IMR-90 (cell line): ENCODE measurements at regions not wholly inside any gene's neighbourhood (a gene's known extent, or its start where the extent isn't known, plus 50 kb on each side); places are given as distances from the start of the nearest gene placed in this dataset.

Source experiments
- CEBPB ChIP-seq: IDR thresholded peaks from 2 replicates; pipeline ENCODE4 v1.6.1; 2012; ENCODE audit warnings: low read depth, low read length, improper control_type of control experiment
- MAFK ChIP-seq: IDR thresholded peaks from 2 replicates; pipeline ENCODE4 v1.6.1; 2012; ENCODE audit warnings: low read depth, low read length, improper control_type of control experiment
- MAZ ChIP-seq: IDR thresholded peaks from 2 replicates; pipeline ENCODE4 v1.6.1; 2012; ENCODE audit warnings: low read depth, mild to moderate bottlenecking, low read length, improper control_type of control experiment, moderate library complexity, borderline replicate concordance
- NFE2L2 ChIP-seq: fragments of 150-350 bp; IDR thresholded peaks from 2 replicates; pipeline ENCODE4 v1.6.1; 2016; ENCODE audit warnings: low read depth, mild to moderate bottlenecking, low read length
- POLR2A ChIP-seq: IDR thresholded peaks from 2 replicates; pipeline ENCODE4 v1.6.1; 2012; ENCODE audit warnings: mild to moderate bottlenecking, low read depth, low read length
- RAD21 ChIP-seq: IDR thresholded peaks from 2 replicates; pipeline ENCODE4 v1.6.1; 2012; ENCODE audit warnings: low read length, improper control_type of control experiment
- RCOR1 ChIP-seq: IDR thresholded peaks from 2 replicates; pipeline ENCODE4 v1.6.1; 2012; ENCODE audit warnings: mild to moderate bottlenecking, low read length, improper control_type of control experiment; ENCODE audit not compliant: insufficient replicate concordance
- RFX5 ChIP-seq: IDR thresholded peaks from 2 replicates; pipeline ENCODE4 v1.8.0; 2012; ENCODE audit warnings: low read depth, mild to moderate bottlenecking, low read length, moderate library complexity
- SMC3 ChIP-seq: fragments of 150-350 bp; IDR thresholded peaks from 2 replicates; pipeline ENCODE4 v1.6.1; 2016; ENCODE audit warnings: low read depth, mild to moderate bottlenecking, antibody characterized with exemption, low read length, moderate library complexity
- TF ChIP-seq, protein P1 (sequence below): conservative IDR thresholded peaks from 2 replicates; pipeline ENCODE4 v1.5.1; 2012; ENCODE audit warnings: mild to moderate bottlenecking, low read depth, low read length, improper control_type of control experiment

DNA sequence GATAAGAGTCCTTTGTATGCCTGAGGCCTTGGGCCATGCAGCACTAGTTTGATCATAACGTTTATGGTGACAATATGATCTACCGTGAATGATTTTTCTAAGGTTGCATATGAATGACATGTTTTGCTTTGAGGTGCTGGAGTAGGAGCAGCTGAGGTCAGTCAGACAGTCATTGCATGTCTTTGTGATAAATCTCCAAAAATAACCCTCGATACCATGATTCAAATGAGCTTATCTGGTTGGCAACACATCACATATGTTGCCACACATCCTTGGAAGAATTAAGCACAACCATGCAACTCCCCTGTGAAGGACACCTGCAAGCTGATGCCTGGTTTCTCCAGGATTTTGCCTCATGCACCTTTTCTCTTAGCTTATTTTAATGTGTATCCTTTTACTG lies 394.5 kb downstream of the LTN1 start:
- TF ChIP-seq, protein P1, sequence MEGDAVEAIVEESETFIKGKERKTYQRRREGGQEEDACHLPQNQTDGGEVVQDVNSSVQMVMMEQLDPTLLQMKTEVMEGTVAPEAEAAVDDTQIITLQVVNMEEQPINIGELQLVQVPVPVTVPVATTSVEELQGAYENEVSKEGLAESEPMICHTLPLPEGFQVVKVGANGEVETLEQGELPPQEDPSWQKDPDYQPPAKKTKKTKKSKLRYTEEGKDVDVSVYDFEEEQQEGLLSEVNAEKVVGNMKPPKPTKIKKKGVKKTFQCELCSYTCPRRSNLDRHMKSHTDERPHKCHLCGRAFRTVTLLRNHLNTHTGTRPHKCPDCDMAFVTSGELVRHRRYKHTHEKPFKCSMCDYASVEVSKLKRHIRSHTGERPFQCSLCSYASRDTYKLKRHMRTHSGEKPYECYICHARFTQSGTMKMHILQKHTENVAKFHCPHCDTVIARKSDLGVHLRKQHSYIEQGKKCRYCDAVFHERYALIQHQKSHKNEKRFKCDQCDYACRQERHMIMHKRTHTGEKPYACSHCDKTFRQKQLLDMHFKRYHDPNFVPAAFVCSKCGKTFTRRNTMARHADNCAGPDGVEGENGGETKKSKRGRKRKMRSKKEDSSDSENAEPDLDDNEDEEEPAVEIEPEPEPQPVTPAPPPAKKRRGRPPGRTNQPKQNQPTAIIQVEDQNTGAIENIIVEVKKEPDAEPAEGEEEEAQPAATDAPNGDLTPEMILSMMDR, result no peak
- no peak for TF ChIP-seq CEBPB
- TF ChIP-seq MAFK, result no peak
- TF ChIP-seq POLR2A, result no peak
- no peak for TF ChIP-seq RAD21
- no peak for TF ChIP-seq MAZ
- TF ChIP-seq RCOR1, result no peak
- TF ChIP-seq RFX5, result no peak
- no peak for TF ChIP-seq SMC3
- TF ChIP-seq NFE2L2, result no peak
